K562 (cell line): ENCODE measurements at regions not wholly inside any gene's neighbourhood (a gene's known extent, or its start where the extent isn't known, plus 50 kb on each side); places are given as distances from the start of the nearest gene placed in this dataset.

Experiments
- ATAC-seq: fragments of 200-7000 bp; cut with Tn5 transposase; 3 replicates; pipeline ENCODE4 v1.9.1; 2020; ENCODE audit warnings: moderate library complexity
- BruUV-seq: library from RNA; stranded (reverse); fragments of 400-500 nt; replicated peaks from 2 replicates; lab custom pipeline; 2021; lab: Mats Ljungman, UMichigan
- CTCF ChIA-PET: fragments of 300-600 bp; formaldehyde crosslinking; extraction: SDS; loops from one replicate; lab custom pipeline; 2021; ENCODE audit warnings: low intra/inter-chr PET ratio; lab: Yijun Ruan, JAX
- POLR2A ChIA-PET: fragments of 300-600, 350-650 bp; sonication (Branson Sonifier 250); formaldehyde crosslinking; extraction: SDS; loops from one replicate; lab custom pipeline; 2021; ENCODE audit warnings: antibody characterized with exemption, inconsistent platforms; lab: Yijun Ruan, JAX
- DNase-seq, 4 experiments: peaks; one replicate each; pipeline versions ENCODE4 v3.0.0 to v3.0.0-alpha.2; 2011 to 2018; ENCODE audit warnings: low spot score in 3 of 4, mixed read lengths in 3 of 4; ENCODE audit errors: extremely low read depth in 1 of 4
- FAIRE-seq: peaks from 2 replicates; lab custom pipeline; 2011; peaks lifted over from hg19 to GRCh38; lab: Jason Lieb, UNC
- H2AFZ ChIP-seq: 2 replicates; pipeline ENCODE4 v1.6.0; 2011; ENCODE audit warnings: low read depth, low read length, control low read depth, inconsistent platforms
- H3K27ac ChIP-seq: fragments of 200-600 bp; 3 replicates; pipeline ENCODE4 v1.8.0; 2011; ENCODE audit warnings: low read depth, mild to moderate bottlenecking, control low read depth, inconsistent platforms, low read length, moderate library complexity, mixed read lengths; ENCODE audit errors: extremely low read depth
- H3K27me3 ChIP-seq, 2 experiments: fragments of 300-600 bp in 1 of 2; 2 replicates in 1 of 2; 3 replicates in 1 of 2; pipeline versions ENCODE4 v1.6.0 to v1.8.0; 2011; ENCODE audit warnings: inconsistent platforms in 2 of 2, low read length in 2 of 2, mild to moderate bottlenecking in 1 of 2, mixed read lengths in 1 of 2, moderate library complexity in 1 of 2; ENCODE audit not compliant: control insufficient read depth in 2 of 2, insufficient read depth in 2 of 2
- H3K36me3 ChIP-seq: fragments of 300-600 bp; 3 replicates; pipeline ENCODE4 v1.8.0; 2011; ENCODE audit warnings: mild to moderate bottlenecking, low read length, inconsistent platforms; ENCODE audit not compliant: control insufficient read depth, insufficient read depth
- H3K4me1 ChIP-seq, 2 experiments: fragments of 200-600 bp in 1 of 2; replicated peaks in 1 of 2; 2 replicates in 1 of 2; 3 replicates in 1 of 2; pipeline versions ENCODE4 v1.5.1 to v1.8.0; 2011; ENCODE audit warnings: inconsistent platforms in 2 of 2, low read length in 2 of 2, mild to moderate bottlenecking in 1 of 2, mixed read lengths in 1 of 2, moderate library complexity in 1 of 2; ENCODE audit not compliant: control insufficient read depth in 2 of 2, insufficient read depth in 2 of 2
- H3K4me2 ChIP-seq: 2 replicates; pipeline ENCODE4 v1.6.1; 2011; ENCODE audit warnings: low read length, control low read depth, inconsistent platforms, mixed read lengths; ENCODE audit not compliant: insufficient read depth
- H3K4me3 ChIP-seq: fragments of 200-600 bp; sonication (generic), shearing (Covaris generic); 2 replicates; pipeline ENCODE4 v1.5.1; 2016; ENCODE audit warnings: control low read depth, inconsistent platforms
- H3K79me2 ChIP-seq: fragments of 200-600 bp; 3 replicates; pipeline ENCODE4 v1.8.0; 2011; ENCODE audit warnings: low read length, inconsistent platforms; ENCODE audit not compliant: control insufficient read depth, insufficient read depth
- H3K9ac ChIP-seq, 2 experiments: 2 replicates each; pipeline versions ENCODE4 v1.6.0 to v1.6.1; 2011; ENCODE audit warnings: low read depth in 2 of 2, low read length in 2 of 2, control low read depth in 1 of 2, inconsistent platforms in 1 of 2, mild to moderate bottlenecking in 1 of 2, mixed read lengths in 1 of 2; ENCODE audit not compliant: insufficient read depth in 1 of 2
- H3K9me1 ChIP-seq: one replicate; pipeline ENCODE4 v1.6.0; 2011; ENCODE audit warnings: inconsistent platforms, mild to moderate bottlenecking, low read length, moderate library complexity; ENCODE audit not compliant: control insufficient read depth, insufficient read depth
- H3K9me3 ChIP-seq: replicated peaks from 2 replicates; pipeline ENCODE4 v1.5.1; 2011; ENCODE audit warnings: low read depth, low read length, inconsistent platforms; ENCODE audit not compliant: control insufficient read depth, insufficient read depth
- H4K20me1 ChIP-seq: replicated peaks from 2 replicates; pipeline ENCODE4 v1.6.1; 2011; ENCODE audit warnings: low read length, inconsistent platforms, mixed read lengths; ENCODE audit not compliant: control insufficient read depth, insufficient read depth
- ARID3B ChIP-seq: fragments of 250-450 bp; sonication (Bioruptor Pico); IDR thresholded peaks from 2 replicates; pipeline ENCODE4 v1.4.0; 2020; ENCODE audit warnings: borderline replicate concordance
- CTCF ChIP-seq, 3 experiments: IDR thresholded peaks in 2 of 3; conservative IDR thresholded peaks in 1 of 3; 2 replicates each; pipeline ENCODE4 v1.5.1; 2011 to 2012; ENCODE audit warnings: low read length in 3 of 3, mild to moderate bottlenecking in 3 of 3, control low read depth in 2 of 3, improper control_type of control experiment in 1 of 3, inconsistent platforms in 1 of 3, low read depth in 1 of 3, mixed read lengths in 1 of 3, moderate library complexity in 1 of 3; ENCODE audit not compliant: insufficient read depth in 2 of 3
- PHTF2 ChIP-seq: fragments of 250-450 bp; sonication (Bioruptor Pico); IDR thresholded peaks from 2 replicates; pipeline ENCODE4 v1.5.0; 2021; ENCODE audit warnings: mild to moderate bottlenecking
- RAD21 ChIP-seq, 2 experiments: fragments of 250-450 bp in 1 of 2; fragments of 450-650 bp in 1 of 2; sonication (Bioruptor Pico) in 1 of 2; formaldehyde crosslinking in 1 of 2; IDR thresholded peaks in 1 of 2; conservative IDR thresholded peaks in 1 of 2; 2 replicates each; pipeline versions ENCODE4 v1.4.0 to v1.8.0; 2020 to 2022; ENCODE audit warnings: mild to moderate bottlenecking in 2 of 2, moderate library complexity in 1 of 2
- STAG1 ChIP-seq: sonication (generic); formaldehyde crosslinking; IDR thresholded peaks from 2 replicates; pipeline ENCODE4 v1.5.0; 2020; ENCODE audit warnings: missing genetic modification reagents, borderline replicate concordance
- WGBS: fragments of 100-300 bp; shearing (Covaris generic); methylation state at CpG from one replicate; pipeline ENCODE4 v1.1.6; 2016; ENCODE audit warnings: low coverage, mixed read lengths; ENCODE audit not compliant: insufficient coverage; ENCODE audit errors: missing lambda C conversion rate; 5-methylcytosine and 5-hydroxymethylcytosine counted together
- in situ Hi-C: fragments of 300-500 bp; cut with MboI; formaldehyde crosslinking; loops from 4 replicates; pipeline ENCODE4 v1.15.0; 2018; ENCODE audit warnings: inconsistent platforms, mixed read lengths
- intact Hi-C: fragments of 100-400 bp; cut with micrococcal nuclease; formaldehyde crosslinking; loops from 2 replicates; pipeline ENCODE4 v1.14.2; 2022

- ATAC-seq (peak; percentile 72), FAIRE-seq (no peak), DNase-seq (peak; percentile 7 to 37 (median 14))
- Histone ChIP-seq H4K20me1 (no peaks in the 10 kb centered on the region), H3K4me3 (no peak overlapping the region), H3K9ac (no peak overlapping the region), H3K27me3 (no peaks in the 10 kb centered on the region), H3K36me3 (no peaks in the 10 kb centered on the region), H2AFZ (no peak overlapping the region), H3K4me1 (no peaks in the 10 kb centered on the region), H3K9me1 (no peaks in the 10 kb centered on the region), H3K79me2 (no peaks in the 10 kb centered on the region), H3K9me3 (no peaks in the 10 kb centered on the region), H3K27ac (no peak overlapping the region), H3K4me2 (no peak overlapping the region)
- no TSS peak for BruUV-seq
- in situ Hi-C loops (no loop called here), intact Hi-C loops (loop anchor here (5.0 kb wide), 1 partner anchor 563 kb away; no protein-coding TSS in a partner anchor)
- ChIA-PET CTCF (interaction anchor here (0.6 kb wide), 1 partner anchor 561 kb away, joined by 3 read pairs; no protein-coding TSS in a partner anchor), POLR2A (no interaction called here)
- TF ChIP-seq RAD21 (CRISPR knock-in tag; conservative IDR thresholded peaks at IDR 0.05 in 1 of 2, IDR thresholded peaks at IDR 0.05 in 1 of 2): peak; percentile 70 to 78
- TF ChIP-seq ARID3B (CRISPR knock-in tag): no peak
- TF ChIP-seq CTCF (IDR thresholded peaks at IDR 0.05 in 2 of 3, conservative IDR thresholded peaks at IDR 0.05 in 1 of 3; ENCODE audit: insufficient read depth in 2 of 3, low read depth in 1 of 3, low read length in 3 of 3): peak; percentile 23 to 30 (median 28); a peak in 2 of 6 replicates
- TF ChIP-seq PHTF2 (CRISPR knock-in tag): no peak
- peak; percentile 49; the same call in 1 of the 2 replicates for TF ChIP-seq STAG1 (CRISPR knock-in tag)
- WGBS: 3% methylated on average over 4 of the region's 4 CpGs
These were observed 60.0 kb upstream of the BANK1 start for GRCh38 chr4:101730291-101731117.
